HG02678 (cell line): ENCODE measurements at regions not wholly inside any gene's neighbourhood (a gene's known extent, or its start where the extent isn't known, plus 50 kb on each side); places are given as distances from the start of the nearest gene placed in this dataset.

Experiments used
- ATAC-seq: cut with Tn5 transposase; IDR thresholded peaks from one replicate; pipeline ENCODE4 v1.9.1; 2021; ENCODE audit warnings: mild to moderate bottlenecking, moderate library complexity; ENCODE audit not compliant: unreplicated experiment

- no peak for ATAC-seq
Measured at GRCh38 chr2:15803543-15804245, 136.7 kb upstream of the MYCN start.

DNA sequence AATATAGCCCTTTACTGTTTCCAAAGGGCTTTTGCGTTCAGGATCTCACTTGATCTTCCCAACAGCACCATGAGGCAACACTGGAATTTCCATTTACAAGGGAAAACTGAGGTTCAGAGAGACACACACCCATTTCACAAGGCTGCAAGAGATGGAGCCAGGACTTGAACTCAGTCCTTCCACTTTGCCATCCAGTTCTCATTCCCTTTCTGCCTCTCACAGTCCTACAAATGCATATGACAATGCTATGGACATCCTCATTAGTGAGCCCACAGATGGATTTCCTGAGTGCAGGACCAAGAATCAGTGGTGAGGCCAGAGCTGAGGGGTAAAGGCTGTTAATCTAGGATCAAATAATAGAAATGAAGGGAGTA lies 136.1 kb upstream of the MYCN start:
- no peak for ATAC-seq

DNA sequence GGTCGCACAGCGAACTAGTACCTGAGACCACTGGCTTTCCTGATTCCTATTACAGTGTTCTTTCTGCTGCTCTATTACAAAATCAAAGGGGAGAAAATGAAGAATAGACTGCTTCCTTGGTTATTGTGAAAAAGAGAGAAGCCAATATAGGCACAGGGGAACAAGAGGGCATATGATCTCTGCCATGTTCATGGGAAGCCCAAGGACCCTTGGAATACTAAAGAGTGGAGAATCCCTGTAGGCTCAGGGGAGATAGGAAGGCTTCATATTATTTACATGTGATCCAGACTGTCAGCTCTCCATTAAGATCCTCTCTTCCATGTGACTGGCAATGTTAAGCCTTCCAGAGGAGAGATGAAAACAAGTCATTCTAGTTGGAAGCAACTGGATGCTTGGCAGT lies 135.7 kb upstream of the MYCN start:
- no peak for ATAC-seq

GRCh38 chr2:15805206-15805605 lies 135.1 kb upstream of the MYCN start:
- no peak for ATAC-seq

DNA sequence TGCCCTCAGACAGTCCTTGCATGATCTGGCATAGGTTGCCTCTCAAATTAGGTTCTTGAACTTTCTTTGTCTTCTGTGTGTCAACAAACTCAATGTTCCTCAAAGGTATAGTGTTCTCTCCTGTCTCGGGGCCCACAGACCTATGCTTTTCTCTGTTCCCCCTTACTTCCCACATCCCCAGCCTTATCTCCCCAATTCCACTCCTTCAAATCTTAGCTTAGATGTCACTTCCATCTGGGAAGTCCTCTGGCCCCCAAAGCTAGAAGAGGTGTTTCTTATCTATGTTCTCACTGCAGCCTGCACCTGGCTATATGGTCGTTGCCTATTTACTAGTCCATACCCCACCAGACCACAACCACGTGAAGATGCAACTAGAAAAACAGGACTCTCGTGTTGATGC lies 134.6 kb upstream of the MYCN start:
- ATAC-seq, result no peak

DNA sequence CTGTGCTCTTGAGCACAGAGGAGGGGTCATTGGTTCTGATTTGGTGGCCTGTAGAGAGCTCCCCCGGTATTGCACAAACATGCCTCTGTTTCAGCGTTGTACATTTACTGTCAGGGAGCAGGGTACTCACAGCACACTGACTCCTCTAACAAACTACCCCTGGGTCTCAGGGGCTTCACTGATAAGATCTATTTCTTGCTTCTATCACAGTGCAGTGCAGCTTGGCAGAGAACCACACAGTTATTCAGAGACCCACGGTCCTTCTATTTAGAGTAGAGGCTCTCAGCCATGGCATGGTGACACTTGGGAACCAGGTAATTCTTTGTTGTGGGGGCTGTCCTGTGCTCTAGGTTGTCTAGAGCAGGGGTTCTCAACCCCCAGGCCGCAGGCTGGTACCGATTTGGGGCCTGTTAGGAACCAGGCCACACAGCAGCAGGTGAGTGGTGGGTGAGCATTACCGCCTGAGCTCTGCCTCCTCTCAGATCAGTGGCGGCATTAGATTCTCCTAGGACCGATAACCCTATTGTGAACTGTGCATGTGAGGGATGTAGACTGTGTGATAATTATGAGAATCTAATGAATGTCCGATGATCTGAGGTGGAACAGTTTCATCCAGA lies 133.4 kb upstream of the MYCN start:
- no peak for ATAC-seq

DNA sequence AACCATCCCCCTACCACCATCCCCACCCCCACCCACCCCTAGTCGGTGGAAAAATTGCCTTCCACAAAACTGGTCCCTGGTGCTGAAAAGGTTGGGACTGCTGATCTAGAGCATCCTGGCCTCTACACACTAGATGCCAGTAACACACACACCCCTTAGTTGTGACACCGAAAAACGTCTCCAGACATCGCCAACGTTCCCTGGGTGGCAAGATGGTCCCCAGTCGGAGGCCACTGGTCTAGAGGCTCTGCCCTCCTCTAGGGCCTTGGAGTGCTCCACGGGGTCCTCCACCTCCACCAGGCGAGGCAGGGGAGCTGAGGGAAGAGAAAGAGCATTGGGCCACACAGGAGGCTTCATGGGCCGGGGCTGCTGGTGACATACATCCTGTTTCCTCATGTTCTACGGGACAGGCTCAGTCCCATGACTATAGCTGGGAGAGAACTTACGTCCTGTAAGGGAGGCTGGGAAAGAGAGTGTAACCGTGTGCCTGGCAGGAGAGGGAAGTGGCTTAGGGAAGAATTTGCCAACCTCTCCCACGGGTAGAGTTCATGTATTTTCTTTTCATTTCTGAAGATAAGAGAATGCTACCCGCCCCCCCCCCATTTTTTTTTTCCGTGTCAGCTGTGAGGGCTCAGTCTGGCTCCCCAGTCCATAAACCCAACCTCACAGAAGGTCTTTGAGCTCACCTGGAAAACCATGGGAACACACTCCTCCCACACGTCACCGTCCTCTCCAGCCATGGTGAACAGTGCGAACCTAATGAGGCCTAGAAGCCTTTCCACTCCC lies 132.7 kb upstream of the MYCN start:
- no peak for ATAC-seq

DNA sequence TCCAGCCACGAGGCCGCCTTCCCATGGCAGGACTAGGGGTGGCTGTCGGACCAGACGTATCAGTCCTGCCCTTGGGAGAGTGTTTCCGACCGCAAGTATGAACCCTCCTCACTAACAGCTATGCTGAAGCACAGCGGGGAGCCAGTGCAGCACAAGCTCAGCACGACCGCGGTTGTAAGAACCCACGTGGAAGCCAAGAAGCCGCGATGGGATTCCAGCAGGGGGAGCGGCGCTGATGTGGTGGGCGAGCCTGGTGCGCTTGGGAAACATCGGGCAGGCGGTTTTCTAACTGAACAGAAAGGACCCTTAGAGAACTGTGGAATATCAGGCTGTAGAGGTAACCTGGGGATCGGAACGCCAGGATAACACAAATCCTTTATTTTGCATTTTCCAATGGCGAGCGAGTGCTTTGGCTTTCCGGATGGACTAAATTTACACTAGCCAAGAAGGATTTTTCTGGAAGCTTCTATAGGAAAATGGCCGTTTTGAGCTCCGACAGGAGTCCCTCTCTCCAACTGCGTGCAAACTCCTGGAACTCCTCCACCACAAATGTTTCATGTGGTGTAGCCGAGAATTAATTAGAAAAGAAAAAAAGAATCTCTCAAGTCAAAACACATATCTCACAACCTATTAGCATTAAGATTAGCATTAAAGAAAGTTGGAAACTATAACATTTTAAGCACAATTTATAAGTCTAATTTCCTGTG lies 132.0 kb upstream of the MYCN start:
- no peak for ATAC-seq

DNA sequence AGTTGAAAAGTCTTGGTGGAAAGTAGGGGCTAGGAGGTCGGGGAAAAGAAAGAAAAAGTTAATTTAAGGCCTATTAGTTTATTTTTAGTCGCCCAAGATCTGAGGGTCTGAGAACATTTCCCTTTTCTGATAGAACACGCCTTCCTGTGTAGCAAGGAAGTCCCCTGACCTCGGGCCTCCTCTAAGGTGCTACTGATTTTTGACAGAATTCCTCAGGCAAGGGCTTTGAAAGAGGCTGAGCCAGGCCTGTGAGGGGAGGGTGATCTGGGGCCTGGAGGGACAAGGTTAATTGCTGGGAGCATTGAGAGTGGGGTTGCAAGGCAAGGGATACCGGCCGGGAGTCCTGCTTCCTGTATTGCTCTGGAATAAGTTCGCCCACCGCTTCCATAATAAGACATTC lies 131.4 kb upstream of the MYCN start:
- no peak for ATAC-seq

GRCh38 chr2:15809404-15809803 lies 130.9 kb upstream of the MYCN start:
- no peak for ATAC-seq

- no peak for ATAC-seq
Measured at GRCh38 chr2:15810477-15811150, 129.7 kb upstream of the MYCN start.

GRCh38 chr2:15811367-15811766 lies 129.0 kb upstream of the MYCN start:
- no peak for ATAC-seq

- no peak for ATAC-seq
Measured at GRCh38 chr2:15812187-15812780, 128.1 kb upstream of the MYCN start.

- ATAC-seq, result no peak
Measured at GRCh38 chr2:15813481-15814266, 126.7 kb upstream of the MYCN start.

GRCh38 chr2:15814403-15814802 lies 125.9 kb upstream of the MYCN start:
- ATAC-seq, result no peak

GRCh38 chr2:15814946-15815345 lies 125.4 kb upstream of the MYCN start:
- no peak for ATAC-seq

GRCh38 chr2:15816226-15816625 lies 124.1 kb upstream of the MYCN start:
- no peak for ATAC-seq

GRCh38 chr2:15816674-15817406 lies 123.5 kb upstream of the MYCN start:
- no peak for ATAC-seq

GRCh38 chr2:15817748-15818147 lies 122.6 kb upstream of the MYCN start:
- ATAC-seq, result no peak
